GM12801 (cell line): ENCODE measurements at regions not wholly inside any gene's neighbourhood (a gene's known extent, or its start where the extent isn't known, plus 50 kb on each side); places are given as distances from the start of the nearest gene placed in this dataset.

ENCODE experiments used
- CTCF ChIP-seq: IDR thresholded peaks from one replicate; pipeline ENCODE4 v1.5.1; 2011; ENCODE audit warnings: control low read depth; ENCODE audit not compliant: insufficient read length; ENCODE audit errors: extremely low read depth

DNA sequence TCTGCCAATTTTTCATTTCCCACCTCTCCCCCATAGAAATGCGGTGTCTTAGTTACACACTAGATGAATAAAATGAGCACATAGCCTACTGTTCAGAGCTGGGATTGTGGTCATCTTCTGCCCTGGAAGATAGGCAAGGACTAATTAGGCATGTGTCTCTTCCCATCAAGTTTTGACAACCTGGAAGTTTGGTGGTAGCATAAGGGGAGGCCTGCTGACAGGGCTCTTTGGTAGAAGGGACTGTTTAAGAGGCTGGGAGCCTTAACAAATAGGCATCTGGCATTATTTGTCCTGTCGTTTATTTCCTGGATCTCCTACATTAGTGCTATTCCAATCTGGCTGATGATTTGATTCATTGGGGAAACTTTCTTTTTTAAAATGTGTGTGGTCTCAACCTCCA lies 512.3 kb downstream of the ZNF385D start:
- no peak for TF ChIP-seq CTCF

DNA sequence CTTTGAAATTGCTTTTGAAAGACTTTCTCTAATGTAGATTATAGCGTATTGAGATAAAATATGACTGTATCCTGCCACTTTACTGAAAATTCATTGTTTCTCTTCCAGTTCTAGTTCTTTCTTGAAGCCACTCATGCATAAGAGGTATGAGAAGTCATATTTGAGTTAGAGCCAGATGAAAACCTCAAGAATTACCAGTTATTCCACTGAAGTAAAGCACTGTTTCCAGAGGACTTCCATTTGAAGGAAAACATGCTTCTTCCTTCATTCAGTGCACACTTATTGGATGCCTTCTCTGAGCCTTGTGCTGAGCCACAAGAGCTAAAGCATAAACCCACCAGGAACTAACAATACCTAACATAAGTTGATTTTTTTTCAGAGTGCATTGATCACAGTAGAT lies 513.4 kb downstream of the ZNF385D start:
- TF ChIP-seq CTCF, result no peak

GRCh38 chr3:21235491-21235890 lies 515.5 kb downstream of the ZNF385D start:
- TF ChIP-seq CTCF, result no peak

DNA sequence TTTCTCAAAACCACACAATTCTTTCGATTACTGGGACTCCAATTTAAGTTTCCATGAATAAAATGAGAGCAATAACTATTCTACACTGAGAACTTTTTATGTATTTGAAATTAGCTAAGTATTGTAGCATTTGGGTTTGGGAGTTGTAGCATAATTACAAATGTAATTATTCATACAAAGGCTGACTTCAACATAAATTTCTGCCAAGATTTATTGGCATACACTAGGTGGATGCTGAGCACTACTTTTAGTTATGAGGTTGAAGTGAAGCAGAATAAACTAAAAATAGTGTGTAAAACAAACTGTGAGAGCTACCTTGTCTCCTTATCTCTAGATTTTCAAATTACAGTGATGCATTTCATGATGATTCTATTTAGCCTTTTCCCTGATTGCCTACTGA lies 516.1 kb downstream of the ZNF385D start:
- TF ChIP-seq CTCF, result no peak

DNA sequence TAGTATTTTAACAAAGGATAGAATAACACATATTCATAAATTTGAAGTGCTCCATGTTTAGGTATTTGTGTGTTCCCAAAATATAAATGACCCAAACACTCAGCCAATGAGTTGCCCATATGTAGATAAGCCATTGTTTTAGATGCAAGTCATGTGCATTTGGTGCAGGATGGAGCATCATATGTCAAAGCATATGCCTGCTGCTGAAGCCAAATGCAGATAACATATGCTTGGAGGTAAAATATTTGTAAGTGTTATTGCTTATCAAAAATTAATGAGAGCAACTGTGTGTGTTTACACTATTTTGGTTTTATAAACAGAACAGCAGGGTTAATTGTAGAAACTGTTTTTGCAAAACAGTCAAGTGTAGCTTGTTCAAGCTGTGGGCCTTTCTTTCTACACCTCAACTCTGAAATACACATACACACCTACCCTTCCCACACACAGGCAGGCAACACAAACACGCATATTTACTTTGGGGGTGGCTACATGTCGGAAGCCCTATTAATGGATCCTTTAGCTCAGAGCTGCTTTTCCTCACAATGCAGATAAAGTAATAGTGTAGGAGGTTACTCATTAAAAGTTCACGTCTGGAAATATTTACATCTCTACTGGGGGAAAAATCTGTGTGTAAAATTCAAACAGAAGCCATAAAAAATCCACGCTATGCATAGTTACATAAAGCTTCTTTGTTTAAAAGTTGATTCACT lies 521.4 kb downstream of the ZNF385D start:
- TF ChIP-seq CTCF, result no peak

DNA sequence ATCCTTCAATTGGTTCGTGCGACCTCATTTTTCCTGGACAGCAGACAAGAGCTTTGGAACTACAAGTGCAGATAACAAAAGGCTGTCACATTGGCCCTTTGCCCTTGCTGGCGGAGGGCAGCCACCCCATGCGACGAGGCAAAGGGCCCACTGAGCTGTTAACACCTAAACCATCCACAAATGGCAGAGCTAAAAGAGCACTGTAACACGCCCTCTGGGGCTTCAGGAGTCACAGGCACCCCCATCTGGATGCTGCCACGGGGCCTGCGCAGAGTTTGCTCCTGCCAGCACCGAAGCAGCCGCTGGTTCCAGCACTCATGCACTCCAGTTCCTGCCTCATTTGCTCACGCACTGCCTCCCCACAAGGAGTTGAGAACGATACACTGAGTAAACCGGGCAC lies 524.9 kb downstream of the ZNF385D start:
- no peak for TF ChIP-seq CTCF

GRCh38 chr3:21220944-21221343 lies 530.1 kb downstream of the ZNF385D start:
- TF ChIP-seq CTCF, result no peak

DNA sequence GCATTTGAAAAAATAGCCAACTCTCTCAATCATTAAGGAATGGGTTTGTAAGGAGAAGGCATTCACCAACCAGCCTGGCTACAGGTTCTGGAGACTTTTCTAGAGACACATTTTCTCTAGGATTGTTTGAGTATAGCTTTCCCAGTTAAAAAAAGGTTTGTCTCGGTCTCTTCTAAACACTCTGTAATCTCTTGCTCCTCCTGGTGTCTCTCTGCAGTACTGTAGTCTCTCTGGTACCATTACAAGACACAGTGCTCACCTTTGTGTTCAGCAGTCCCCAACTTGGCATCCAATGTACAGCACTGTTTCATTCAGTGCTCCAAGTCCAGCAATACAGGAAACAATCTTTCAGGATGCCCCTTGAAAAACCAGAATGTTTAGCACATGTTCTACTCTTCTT lies 534.4 kb downstream of the ZNF385D start:
- TF ChIP-seq CTCF, result no peak
